ENCODE measurements at regions not wholly inside any gene's neighbourhood (a gene's known extent, or its start where the extent isn't known, plus 50 kb on each side); places are given as distances from the start of the nearest gene placed in this dataset.
"Not testable (repeated sequence)": the region's sequence is repeated elsewhere in the genome, so short reads cannot be mapped to it uniquely, and the experiment has no call there.

DNA sequence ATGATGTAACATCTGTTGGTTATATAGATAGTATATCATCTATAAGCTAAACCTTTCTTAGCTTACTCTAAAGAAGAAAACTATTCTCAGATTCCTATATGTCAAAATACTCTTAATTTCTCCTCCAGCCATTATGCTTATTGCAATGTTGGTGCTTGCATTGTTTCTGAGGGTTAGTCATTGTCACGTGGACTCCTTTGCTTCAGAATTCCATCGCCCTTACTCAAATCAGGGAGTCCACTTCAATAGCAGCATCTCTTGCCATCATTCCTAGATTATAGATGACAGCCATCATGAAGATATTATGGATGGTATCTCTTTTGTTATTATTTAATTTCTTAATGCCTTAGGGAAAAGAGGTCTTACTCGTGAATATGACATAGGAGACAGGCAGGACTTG, 776.1 kb downstream of the TENT5A start:
- DNase-seq = no peak

DNA sequence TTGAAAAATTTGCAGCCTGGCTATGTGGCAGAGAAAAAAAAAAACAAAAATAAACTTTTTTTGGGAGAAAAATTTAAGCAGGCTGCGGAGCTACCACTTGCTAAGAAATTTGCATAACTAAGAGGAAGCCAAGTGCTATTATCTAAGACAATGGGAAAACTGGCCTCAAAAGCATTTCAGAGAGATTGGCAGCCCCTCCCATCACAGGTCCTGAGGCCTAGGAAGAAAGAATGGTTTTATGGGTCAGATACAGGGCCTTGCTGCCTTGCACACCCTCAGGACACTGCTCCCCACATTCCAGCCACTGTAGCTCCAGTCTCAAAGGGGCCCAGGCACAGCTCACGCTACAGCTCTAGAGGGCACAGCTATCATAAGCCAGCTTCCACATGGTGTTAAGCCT, 777.9 kb downstream of the TENT5A start:
- no peak for DNase-seq

- no peak for DNase-seq
Measured at GRCh38 chr6:80969439-80969838, 783.0 kb downstream of the TENT5A start.

GRCh38 chr6:80967609-80968008, 784.9 kb downstream of the TENT5A start:
- no peak for DNase-seq

- DNase-seq = no peak
Measured at GRCh38 chr6:80962382-80962781, 790.1 kb downstream of the TENT5A start.

DNA sequence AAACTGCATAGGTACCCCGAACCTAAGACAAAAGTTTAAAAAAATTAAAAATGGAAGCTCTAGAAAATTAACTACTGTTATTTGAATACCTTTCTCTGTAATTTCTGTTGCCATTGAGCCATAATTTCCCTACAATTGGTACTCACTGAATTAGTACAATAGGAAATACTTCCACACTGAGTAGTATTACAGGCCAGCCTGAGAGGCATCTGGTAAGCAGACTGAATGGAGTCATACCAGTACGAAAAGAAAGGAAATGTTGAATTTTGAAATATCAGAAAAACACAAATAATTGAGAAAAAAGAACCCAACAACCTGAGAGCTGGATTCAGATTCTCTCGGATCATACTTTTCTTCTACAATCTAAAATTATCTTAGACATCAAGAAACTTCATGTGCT, 791.3 kb downstream of the TENT5A start:
- DNase-seq = no peak

DNA sequence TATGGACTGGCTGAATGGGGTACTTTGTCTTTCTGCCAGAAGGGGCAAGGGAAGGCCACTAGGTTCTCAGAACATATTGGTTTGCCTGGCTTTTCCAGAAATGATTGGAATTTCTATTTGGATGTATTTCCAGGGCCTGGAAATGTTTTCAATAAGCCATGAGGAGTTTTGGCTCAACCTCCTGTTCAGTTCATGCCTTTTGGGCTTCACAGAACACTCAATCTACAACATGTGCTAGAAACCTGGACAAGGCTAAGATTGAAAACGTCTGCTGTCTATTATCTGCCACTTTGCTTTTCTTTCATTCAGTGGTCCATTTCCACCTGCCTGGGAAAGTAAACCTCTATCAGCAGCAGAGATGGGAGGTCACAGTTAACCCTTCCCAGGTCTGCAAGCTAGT, 793.4 kb downstream of the TENT5A start:
- no peak for DNase-seq

DNA sequence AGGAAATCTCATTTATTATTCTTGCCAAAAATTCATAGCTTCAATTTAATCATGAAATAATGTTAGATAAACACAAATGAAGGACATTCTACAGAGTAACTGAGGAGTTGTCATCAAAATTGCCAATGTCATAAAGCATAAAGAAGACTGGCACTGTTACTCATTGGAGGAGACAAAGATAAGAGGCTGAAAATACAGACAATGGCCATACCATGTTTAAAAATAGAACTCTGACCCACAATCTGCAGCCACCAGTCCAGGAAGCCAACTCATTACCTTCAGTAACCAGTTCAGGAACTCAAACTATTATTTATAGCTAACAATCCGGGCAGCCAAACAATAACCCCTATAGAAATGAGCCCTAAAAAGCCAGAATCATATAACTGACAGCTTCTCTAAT, 795.6 kb downstream of the TENT5A start:
- DNase-seq = no peak

DNA sequence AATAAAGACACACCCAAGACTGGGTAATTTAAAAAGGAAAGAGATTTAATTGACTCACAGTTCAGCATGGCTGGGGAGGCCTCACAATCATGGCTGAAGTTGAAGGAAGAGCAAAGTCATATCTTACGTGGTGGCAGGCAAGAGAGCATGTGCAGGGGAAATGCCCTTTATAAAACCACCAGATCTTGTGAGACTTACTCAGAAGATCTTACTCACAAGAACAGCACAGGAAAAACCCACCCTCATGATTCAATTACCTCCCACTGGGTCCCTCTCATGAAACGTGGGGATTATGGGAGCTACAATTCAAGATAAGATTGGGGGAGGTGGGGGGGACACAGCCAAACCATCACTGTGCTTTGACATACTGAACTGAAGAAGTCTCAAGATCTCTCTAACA, 800.0 kb downstream of the TENT5A start:
- not testable (repeated sequence) for DNase-seq

DNA sequence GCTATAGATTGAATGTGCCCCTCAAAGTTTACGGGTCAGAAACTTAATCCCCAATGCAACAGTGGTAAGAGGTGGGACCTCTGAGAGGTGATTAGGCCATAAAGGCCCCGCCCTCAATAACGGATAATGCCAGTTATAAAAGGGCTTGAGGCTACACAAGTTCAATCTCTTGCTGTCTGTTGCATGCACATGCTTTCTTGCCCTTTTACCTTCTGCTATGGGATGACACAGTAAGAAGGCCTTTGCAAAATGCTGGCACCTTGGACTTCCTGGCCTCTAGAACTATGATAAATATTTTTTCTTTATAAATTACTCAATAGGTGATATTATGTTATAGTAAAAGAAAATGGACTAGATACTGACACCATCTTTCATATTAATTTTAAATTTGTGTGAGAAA, 806.1 kb downstream of the TENT5A start:
- DNase-seq = no peak

- DNase-seq = no peak
Measured at GRCh38 chr6:80942911-80943310, 809.6 kb downstream of the TENT5A start.

GRCh38 chr6:80940976-80941375, 811.5 kb downstream of the TENT5A start:
- no peak for DNase-seq

- DNase-seq = no peak
Measured at GRCh38 chr6:80940571-80940970, 811.9 kb downstream of the TENT5A start.

DNA sequence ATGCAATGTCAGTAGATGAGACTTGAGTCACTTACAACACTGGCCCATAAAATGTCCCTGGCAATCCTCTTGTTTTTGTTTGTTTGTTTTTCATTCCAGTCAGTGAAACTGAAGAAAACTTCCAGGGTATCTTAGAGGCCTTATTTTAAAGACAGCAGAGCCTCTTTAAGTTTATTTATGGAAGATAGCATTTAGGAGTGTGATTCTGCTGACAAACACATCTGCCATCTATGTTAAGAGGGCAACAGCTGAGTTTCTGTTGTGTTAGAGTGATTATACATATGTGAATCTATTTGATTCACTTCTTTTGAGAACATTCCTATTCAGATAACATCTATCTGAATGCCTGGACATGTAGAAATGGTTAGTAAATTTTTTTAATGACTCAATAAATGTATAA, 812.6 kb downstream of the TENT5A start:
- DNase-seq = no peak

DNA sequence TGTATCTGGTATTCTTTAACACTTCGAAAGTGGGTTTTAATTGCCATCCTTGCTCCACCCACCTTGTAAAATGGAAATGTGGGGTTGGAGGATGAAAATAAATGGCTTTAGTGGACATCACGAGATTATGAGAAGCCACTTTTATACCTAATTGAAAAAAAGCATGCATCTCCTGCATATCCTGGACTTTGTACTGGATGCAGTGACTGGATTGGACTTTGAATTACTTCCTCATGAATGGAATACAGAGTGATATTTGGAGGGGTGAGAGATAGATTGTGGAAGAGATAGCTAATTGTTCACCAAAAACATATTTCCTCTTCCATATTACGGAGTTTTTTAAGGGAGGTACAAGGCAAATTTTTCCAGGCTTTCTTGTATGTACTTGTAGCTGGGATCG, 813.0 kb downstream of the TENT5A start:
- no peak for DNase-seq

DNA sequence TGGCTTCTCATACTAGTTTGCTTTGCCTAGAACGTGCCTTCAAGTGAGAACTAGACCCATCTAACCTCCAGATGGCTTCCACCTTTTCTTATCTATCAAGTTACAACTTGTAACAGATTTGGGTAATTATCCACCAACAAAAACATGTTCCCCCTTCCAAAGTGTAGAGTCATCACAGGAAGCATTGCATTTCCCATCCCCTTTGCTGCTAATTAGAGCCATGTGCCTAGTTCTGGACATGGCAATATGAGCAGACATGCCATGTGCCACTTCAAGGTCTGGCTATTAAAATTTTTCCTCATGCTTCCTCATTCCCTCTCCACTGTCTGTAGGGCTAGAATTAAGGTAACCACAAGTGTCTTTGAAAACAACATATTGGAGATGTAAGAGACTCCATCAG, 814.4 kb downstream of the TENT5A start:
- DNase-seq = no peak

- no peak for DNase-seq
Measured at GRCh38 chr6:80932359-80932758, 820.1 kb downstream of the TENT5A start.

DNA sequence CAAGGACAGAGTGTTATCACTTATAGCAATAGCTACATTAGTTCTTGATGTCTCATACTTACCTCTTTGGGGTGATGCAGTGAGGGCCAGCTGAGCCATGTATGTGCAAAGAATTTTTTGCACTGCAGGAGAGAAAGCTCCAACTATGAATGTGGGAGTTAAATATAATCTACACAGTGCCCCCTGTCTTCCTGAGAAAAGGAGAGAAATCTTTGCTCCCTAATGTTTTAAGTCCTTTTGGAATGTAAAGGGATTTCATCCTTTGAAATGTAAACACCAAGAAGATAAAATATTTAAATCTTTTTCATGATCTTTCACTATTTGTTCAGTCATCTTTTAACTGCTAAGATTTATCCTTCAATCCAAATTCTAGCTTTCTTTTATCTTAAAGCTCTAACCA, 822.1 kb downstream of the TENT5A start:
- no peak for DNase-seq

DNA sequence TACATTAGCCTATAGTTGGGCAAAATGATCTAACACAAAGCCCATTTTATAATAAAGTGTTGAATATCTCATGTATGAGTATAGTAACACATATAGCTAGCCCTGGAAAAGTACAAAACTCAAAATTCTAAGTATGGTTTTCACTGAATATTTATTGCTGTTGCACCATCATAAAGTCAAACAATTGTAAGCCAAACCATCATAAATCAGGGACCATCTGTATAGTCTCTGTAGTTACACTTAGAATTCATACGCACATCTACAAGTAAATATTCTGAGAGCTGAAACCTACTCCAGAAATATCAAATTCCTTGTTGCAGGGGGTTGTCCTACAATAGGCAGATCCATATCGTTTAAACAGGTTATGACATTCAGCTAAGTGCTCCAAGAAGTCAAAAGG, 817.3 kb downstream of the BCKDHB start:
- no peak for DNase-seq

DNA sequence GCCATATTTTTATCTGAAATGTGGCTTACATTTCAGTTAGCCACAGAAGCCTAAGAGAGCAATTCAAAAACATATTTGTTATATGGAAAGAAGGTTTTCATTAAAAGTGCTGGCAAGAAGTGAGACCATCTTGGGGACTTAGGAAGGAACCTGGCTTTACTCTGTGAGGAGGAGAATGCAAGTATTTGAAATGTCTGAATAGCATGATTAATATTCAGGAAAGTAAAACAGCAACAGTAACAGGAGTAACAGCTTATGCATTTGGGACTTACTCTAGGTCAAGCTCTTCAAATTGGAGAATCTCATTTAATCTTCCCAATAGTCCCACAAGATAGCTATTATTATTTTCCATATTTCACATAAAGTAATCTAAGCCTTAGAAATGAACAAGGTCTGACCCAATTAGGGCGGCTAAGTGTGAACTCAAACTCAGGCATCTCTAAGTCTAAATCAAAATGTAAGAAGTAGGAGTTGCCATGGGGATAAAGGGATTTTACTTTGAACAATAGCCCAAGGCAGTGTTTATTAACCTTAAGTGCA, 816.5 kb downstream of the BCKDHB start:
- no peak for DNase-seq

- DNase-seq = no peak
Measured at GRCh38 chr6:80921861-80922460, 815.5 kb downstream of the BCKDHB start.

GRCh38 chr6:80907831-80908230, 801.4 kb downstream of the BCKDHB start:
- DNase-seq = no peak

- no peak for DNase-seq
Measured at GRCh38 chr6:80903711-80904110, 797.2 kb downstream of the BCKDHB start.

DNA sequence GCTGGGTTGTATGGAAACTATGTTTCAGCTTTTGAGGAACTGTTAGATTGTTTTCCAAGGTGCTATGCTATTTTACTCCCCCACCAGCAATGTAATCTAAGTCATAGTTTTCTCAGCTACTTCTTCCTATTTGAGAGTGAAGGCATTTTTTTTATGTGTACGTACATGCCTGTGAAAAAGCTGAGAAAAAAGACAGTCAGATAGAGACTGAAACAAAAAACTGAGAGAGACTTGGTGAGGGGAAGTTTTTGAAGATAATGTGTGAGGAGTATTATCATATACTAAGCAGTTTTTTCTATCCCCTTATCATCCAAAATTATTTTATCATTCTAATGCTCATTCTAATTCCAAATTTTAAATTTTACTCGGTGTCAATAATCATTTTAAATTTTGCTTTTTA, 780.0 kb downstream of the BCKDHB start:
- DNase-seq = no peak

- DNase-seq = no peak
Measured at GRCh38 chr6:80872951-80873308, 766.5 kb downstream of the BCKDHB start.

All from T1000 (cell line).